ENCODE measurements at regions not wholly inside any gene's neighbourhood (a gene's known extent, or its start where the extent isn't known, plus 50 kb on each side); places are given as distances from the start of the nearest gene placed in this dataset.

- no peak for DNase-seq (ENCODE audit: low read depth in 2 of 3, low spot score in 2 of 3)
These were observed 807.7 kb upstream of the SEL1L start for GRCh38 chr14:82341261-82341810.

GRCh38 chr14:82342596-82342995 lies 808.9 kb upstream of the SEL1L start:
- DNase-seq (ENCODE audit: low read depth in 2 of 3, low spot score in 2 of 3): no peak

- DNase-seq (ENCODE audit: low read depth in 2 of 3, low spot score in 2 of 3): no peak
These were observed 811.5 kb upstream of the SEL1L start for GRCh38 chr14:82345184-82345583.

GRCh38 chr14:82354126-82354525 lies 820.5 kb upstream of the SEL1L start:
- DNase-seq (ENCODE audit: low read depth in 2 of 3, low spot score in 2 of 3): no peak

- no peak for DNase-seq (ENCODE audit: low read depth in 2 of 3, low spot score in 2 of 3)
These were observed 825.5 kb upstream of the SEL1L start for GRCh38 chr14:82359201-82359600.

GRCh38 chr14:82362452-82362851 lies 828.8 kb upstream of the SEL1L start:
- no peak for DNase-seq (ENCODE audit: low read depth in 2 of 3, low spot score in 2 of 3)

- no peak for DNase-seq (ENCODE audit: low read depth in 2 of 3, low spot score in 2 of 3)
These were observed 831.8 kb upstream of the SEL1L start for GRCh38 chr14:82365471-82365870.

GRCh38 chr14:82366803-82367202 lies 833.1 kb upstream of the SEL1L start:
- DNase-seq (ENCODE audit: low read depth in 2 of 3, low spot score in 2 of 3): no peak

GRCh38 chr14:82379291-82379690 lies 845.6 kb upstream of the SEL1L start:
- no peak for DNase-seq (ENCODE audit: low read depth in 2 of 3, low spot score in 2 of 3)

- DNase-seq (ENCODE audit: low read depth in 2 of 3, low spot score in 2 of 3): no peak
These were observed 851.4 kb upstream of the SEL1L start for GRCh38 chr14:82385048-82385447.

- DNase-seq (ENCODE audit: low read depth in 2 of 3, low spot score in 2 of 3): no peak
These were observed 854.0 kb upstream of the SEL1L start for GRCh38 chr14:82387699-82388098.

GRCh38 chr14:82388488-82388887 lies 854.8 kb upstream of the SEL1L start:
- no peak for DNase-seq (ENCODE audit: low read depth in 2 of 3, low spot score in 2 of 3)

- no peak for DNase-seq (ENCODE audit: low read depth in 2 of 3, low spot score in 2 of 3)
These were observed 856.9 kb upstream of the SEL1L start for GRCh38 chr14:82390586-82390985.

GRCh38 chr14:82394916-82395315 lies 861.3 kb upstream of the SEL1L start:
- DNase-seq (ENCODE audit: low read depth in 2 of 3, low spot score in 2 of 3): no peak

- no peak for DNase-seq (ENCODE audit: low read depth in 2 of 3, low spot score in 2 of 3)
These were observed 864.6 kb upstream of the SEL1L start for GRCh38 chr14:82398256-82398655.

GRCh38 chr14:82403987-82404386 lies 870.3 kb upstream of the SEL1L start:
- DNase-seq (ENCODE audit: low read depth in 2 of 3, low spot score in 2 of 3): no peak

- no peak for DNase-seq (ENCODE audit: low read depth in 2 of 3, low spot score in 2 of 3)
These were observed 876.4 kb upstream of the SEL1L start for GRCh38 chr14:82410064-82410463.

- no peak for DNase-seq (ENCODE audit: low read depth in 2 of 3, low spot score in 2 of 3)
These were observed 877.6 kb upstream of the SEL1L start for GRCh38 chr14:82411298-82411697.

- DNase-seq (ENCODE audit: low read depth in 2 of 3, low spot score in 2 of 3): no peak
These were observed 878.9 kb upstream of the SEL1L start for GRCh38 chr14:82412545-82412944.

GRCh38 chr14:82414853-82415539 lies 881.3 kb upstream of the SEL1L start:
- no peak for DNase-seq (ENCODE audit: low read depth in 2 of 3, low spot score in 2 of 3)

GRCh38 chr14:82419933-82420332 lies 886.3 kb upstream of the SEL1L start:
- no peak for DNase-seq (ENCODE audit: low read depth in 2 of 3, low spot score in 2 of 3)

- no peak for DNase-seq (ENCODE audit: low read depth in 2 of 3, low spot score in 2 of 3)
These were observed 887.2 kb upstream of the SEL1L start for GRCh38 chr14:82420871-82421270.

GRCh38 chr14:82421286-82421685 lies 887.6 kb upstream of the SEL1L start:
- no peak for DNase-seq (ENCODE audit: low read depth in 2 of 3, low spot score in 2 of 3)

All from activated CD8-positive, alpha-beta memory T cell treated with anti-CD3 and anti-CD28 coated beads for 48 hours (primary cell).